Glutamatergic neuron (in vitro differentiated cells): ENCODE measurements at regions not wholly inside any gene's neighbourhood (a gene's known extent, or its start where the extent isn't known, plus 50 kb on each side); places are given as distances from the start of the nearest gene placed in this dataset.

Source experiments
- DNase-seq: peaks from one replicate; pipeline ENCODE4 v3.0.0; 2022
- H3K27ac Mint-ChIP-seq: one replicate; pipeline ENCODE4 v1.8.0; 2020; ENCODE audit warnings: mild to moderate bottlenecking, mixed read lengths, inconsistent platforms; ENCODE audit not compliant: unreplicated experiment
- H3K27me3 Mint-ChIP-seq: one replicate; pipeline ENCODE4 v1.8.0; 2020; ENCODE audit warnings: mild to moderate bottlenecking, moderate library complexity, mixed read lengths, inconsistent platforms; ENCODE audit not compliant: unreplicated experiment
- H3K36me3 Mint-ChIP-seq: one replicate; pipeline ENCODE4 v1.8.0; 2020; ENCODE audit warnings: mild to moderate bottlenecking, mixed read lengths, inconsistent platforms; ENCODE audit not compliant: unreplicated experiment
- H3K4me1 Mint-ChIP-seq: one replicate; pipeline ENCODE4 v1.8.0; 2020; ENCODE audit warnings: mild to moderate bottlenecking, low read depth, mixed read lengths, inconsistent platforms; ENCODE audit not compliant: unreplicated experiment
- H3K4me3 Mint-ChIP-seq: one replicate; pipeline ENCODE4 v1.8.0; 2020; ENCODE audit warnings: mild to moderate bottlenecking, mixed read lengths, inconsistent platforms; ENCODE audit not compliant: unreplicated experiment
- H3K9me3 Mint-ChIP-seq: one replicate; pipeline ENCODE4 v1.8.0; 2020; ENCODE audit warnings: mild to moderate bottlenecking, moderate library complexity, mixed read lengths, inconsistent platforms; ENCODE audit not compliant: unreplicated experiment
- TF ChIP-seq, protein P1 (sequence below): fragments of 200-600 bp; sonication (generic); IDR thresholded peaks from one replicate; pipeline ENCODE4 v1.5.0; 2021; ENCODE audit not compliant: partially characterized antibody, unreplicated experiment

DNA sequence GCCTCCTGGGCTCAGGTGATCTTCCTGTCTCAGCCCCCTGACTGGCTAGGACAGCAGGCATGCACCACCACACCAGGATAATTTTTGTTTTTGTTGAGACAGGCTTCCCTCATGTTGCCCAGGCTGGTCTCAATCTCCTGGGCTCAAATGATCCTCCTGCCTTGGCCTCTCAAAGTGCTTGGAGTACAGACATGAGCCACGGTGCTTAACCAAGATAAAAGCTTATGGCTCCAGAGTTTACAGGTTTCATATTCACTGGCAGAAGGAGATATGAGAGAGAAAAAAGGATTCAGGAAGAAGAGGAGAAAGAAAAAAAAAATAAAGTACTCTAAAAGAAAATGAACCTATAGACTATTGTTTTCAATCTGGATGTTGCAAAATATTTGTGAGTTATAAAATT lies 748.8 kb upstream of the NCAM2 start:
- TF ChIP-seq, protein P1, sequence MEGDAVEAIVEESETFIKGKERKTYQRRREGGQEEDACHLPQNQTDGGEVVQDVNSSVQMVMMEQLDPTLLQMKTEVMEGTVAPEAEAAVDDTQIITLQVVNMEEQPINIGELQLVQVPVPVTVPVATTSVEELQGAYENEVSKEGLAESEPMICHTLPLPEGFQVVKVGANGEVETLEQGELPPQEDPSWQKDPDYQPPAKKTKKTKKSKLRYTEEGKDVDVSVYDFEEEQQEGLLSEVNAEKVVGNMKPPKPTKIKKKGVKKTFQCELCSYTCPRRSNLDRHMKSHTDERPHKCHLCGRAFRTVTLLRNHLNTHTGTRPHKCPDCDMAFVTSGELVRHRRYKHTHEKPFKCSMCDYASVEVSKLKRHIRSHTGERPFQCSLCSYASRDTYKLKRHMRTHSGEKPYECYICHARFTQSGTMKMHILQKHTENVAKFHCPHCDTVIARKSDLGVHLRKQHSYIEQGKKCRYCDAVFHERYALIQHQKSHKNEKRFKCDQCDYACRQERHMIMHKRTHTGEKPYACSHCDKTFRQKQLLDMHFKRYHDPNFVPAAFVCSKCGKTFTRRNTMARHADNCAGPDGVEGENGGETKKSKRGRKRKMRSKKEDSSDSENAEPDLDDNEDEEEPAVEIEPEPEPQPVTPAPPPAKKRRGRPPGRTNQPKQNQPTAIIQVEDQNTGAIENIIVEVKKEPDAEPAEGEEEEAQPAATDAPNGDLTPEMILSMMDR: no peak
- no peak overlapping the region for H3K27ac Mint-ChIP-seq
- no peak overlapping the region for H3K4me3 Mint-ChIP-seq
- no peaks in the 10 kb centered on the region for H3K27me3 Mint-ChIP-seq
- DNase-seq: no peak
- H3K4me1 Mint-ChIP-seq: no peaks in the 10 kb centered on the region
- H3K9me3 Mint-ChIP-seq: no peaks in the 10 kb centered on the region
- H3K36me3 Mint-ChIP-seq: no peaks in the 10 kb centered on the region

DNA sequence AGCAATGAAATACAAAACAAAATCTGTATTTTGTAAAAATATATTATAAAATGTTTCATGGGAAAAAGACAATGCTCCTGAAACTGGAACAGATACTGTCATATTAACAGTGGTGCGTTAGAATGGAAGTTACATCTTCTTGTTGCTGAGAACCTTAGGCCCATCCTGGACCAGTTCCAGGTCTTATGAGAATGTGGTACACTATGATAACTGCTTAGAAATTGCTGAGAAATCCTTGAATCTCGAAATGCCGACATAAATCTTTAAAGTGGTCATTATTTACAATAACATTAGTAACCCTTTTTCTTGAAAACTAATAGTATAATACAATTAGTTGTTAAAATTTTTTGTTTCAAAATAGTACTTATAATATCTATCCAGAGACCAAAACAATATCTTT lies 747.9 kb upstream of the NCAM2 start:
- no peaks in the 10 kb centered on the region for H3K27me3 Mint-ChIP-seq
- no peak overlapping the region for H3K4me3 Mint-ChIP-seq
- H3K9me3 Mint-ChIP-seq: no peaks in the 10 kb centered on the region
- TF ChIP-seq, protein P1: no peak
- H3K27ac Mint-ChIP-seq: no peak overlapping the region
- no peaks in the 10 kb centered on the region for H3K36me3 Mint-ChIP-seq
- no peaks in the 10 kb centered on the region for H3K4me1 Mint-ChIP-seq
- DNase-seq: no peak

DNA sequence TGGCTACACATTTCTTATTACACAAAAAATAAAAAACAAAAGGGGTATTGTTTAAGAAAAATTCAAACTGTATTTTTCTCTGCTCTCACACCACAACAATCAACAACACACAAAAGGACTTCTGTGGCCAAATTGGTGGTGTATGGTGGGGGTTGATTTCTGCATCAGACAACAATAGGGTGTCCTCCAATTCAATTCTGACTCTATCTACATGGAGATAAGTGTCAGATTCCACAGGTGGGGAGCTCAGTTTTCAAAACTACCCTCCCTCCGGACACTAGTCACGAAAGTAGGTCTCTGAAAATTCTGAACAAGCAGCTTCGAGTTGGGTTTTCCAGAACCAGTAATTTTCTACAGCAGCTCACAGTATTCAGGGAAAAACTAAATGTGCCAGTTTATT lies 744.9 kb upstream of the NCAM2 start:
- no peaks in the 10 kb centered on the region for H3K36me3 Mint-ChIP-seq
- no peaks in the 10 kb centered on the region for H3K4me1 Mint-ChIP-seq
- TF ChIP-seq, protein P1: no peak
- DNase-seq: no peak
- no peak overlapping the region for H3K4me3 Mint-ChIP-seq
- H3K27ac Mint-ChIP-seq: no peak overlapping the region
- no peaks in the 10 kb centered on the region for H3K9me3 Mint-ChIP-seq
- no peaks in the 10 kb centered on the region for H3K27me3 Mint-ChIP-seq

DNA sequence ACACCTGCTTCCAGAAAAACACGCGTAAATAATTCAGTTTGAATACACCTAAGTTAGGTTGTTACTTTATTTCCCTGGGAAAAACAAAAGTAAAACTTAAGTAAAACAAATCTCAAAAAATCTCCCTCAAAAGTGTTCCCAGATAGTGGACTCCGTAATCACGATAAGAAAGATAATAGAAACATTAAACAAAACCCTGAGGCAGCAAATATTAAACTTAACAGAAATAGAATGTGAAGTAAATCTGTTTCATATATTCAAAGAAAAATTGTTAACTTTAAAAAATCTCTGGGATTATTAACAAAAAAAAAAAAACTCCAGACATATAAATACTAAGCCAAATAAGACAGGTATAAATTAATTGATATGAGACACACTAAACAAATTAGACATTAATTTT lies 743.2 kb upstream of the NCAM2 start:
- H3K27me3 Mint-ChIP-seq: peaks cover 2% of the 10 kb centered on the region
- no peak overlapping the region for H3K27ac Mint-ChIP-seq
- no peaks in the 10 kb centered on the region for H3K36me3 Mint-ChIP-seq
- H3K4me3 Mint-ChIP-seq: no peak overlapping the region
- no peaks in the 10 kb centered on the region for H3K9me3 Mint-ChIP-seq
- TF ChIP-seq, protein P1: no peak
- DNase-seq: no peak
- no peaks in the 10 kb centered on the region for H3K4me1 Mint-ChIP-seq

DNA sequence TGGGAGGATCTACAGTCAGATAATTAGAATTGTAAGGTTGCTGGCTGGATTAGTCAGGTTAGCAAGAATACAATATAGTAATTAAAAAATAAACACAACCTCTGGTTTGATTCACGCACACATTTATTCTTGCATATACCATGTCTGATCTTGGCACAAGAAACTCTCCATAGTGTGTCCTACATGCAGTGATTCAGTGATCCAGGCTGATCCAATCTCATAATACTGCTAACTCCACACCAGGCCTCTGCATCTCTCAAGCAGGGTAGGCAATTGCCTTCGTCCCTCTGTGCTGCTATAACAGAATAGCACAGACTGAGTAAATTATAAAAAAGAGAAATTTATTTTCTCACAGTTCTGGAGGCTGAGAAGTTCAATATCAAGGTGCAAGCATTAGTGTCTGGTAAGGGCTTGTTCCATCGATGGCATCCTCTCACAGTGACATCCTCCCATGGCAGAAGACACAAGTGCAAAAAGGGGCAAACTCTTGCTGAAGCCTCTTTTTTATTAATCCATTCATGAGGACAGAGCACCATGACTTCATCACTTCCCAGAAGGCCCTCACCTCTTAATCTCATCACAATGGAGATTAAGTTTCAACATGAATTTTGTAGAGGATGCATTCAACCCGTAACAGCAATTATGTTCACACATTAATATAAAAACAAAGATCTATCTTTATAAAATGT lies 741.0 kb upstream of the NCAM2 start:
- Mint-ChIP-seq H3K4me1 (no peaks in the 10 kb centered on the region), H3K4me3 (no peak overlapping the region), H3K27me3 (peaks cover 2% of the 10 kb centered on the region), H3K9me3 (no peaks in the 10 kb centered on the region), H3K36me3 (no peaks in the 10 kb centered on the region), H3K27ac (no peak overlapping the region)
- DNase-seq: no peak
- TF ChIP-seq, protein P1: no peak
